HCT116 (cell line): ENCODE measurements at regions not wholly inside any gene's neighbourhood (a gene's known extent, or its start where the extent isn't known, plus 50 kb on each side); places are given as distances from the start of the nearest gene placed in this dataset.

Experiments
- ATAC-seq: fragments of 200-7000 bp; cut with Tn5 transposase; 2 replicates; pipeline ENCODE4 v1.9.1; 2020; ENCODE audit warnings: mild to moderate bottlenecking, moderate library complexity
- BruUV-seq: library from RNA; stranded (reverse); fragments of 400-500 nt; replicated peaks from 2 replicates; lab custom pipeline; 2021; lab: Mats Ljungman, UMichigan
- CTCF ChIA-PET: fragments of 300-600 bp; sonication (Branson Sonifier 250); formaldehyde crosslinking; loops from one replicate; lab custom pipeline; 2021; ENCODE audit warnings: antibody characterized with exemption; lab: Charles Lee
- POLR2A ChIA-PET: fragments of 300-600, 350-600 bp; sonication (Branson Sonifier 250); formaldehyde crosslinking; loops from one replicate; lab custom pipeline; 2021; ENCODE audit warnings: antibody characterized with exemption; lab: Charles Lee
- RAD21 ChIA-PET, 2 experiments: fragments of 300-600 bp; sonication (Branson Sonifier 250); formaldehyde crosslinking; loops; one replicate each; lab custom pipeline; 2023; ENCODE audit warnings: low total read pairs in 2 of 2; ENCODE audit not compliant: uncharacterized antibody in 2 of 2, unreplicated experiment in 2 of 2, low non-redundant PET in 1 of 2; lab: Charles Lee
- DNase-seq: peaks from one replicate; pipeline ENCODE4 v3.0.0-alpha.2; 2010; ENCODE audit warnings: low read depth, low spot score
- H2AFZ ChIP-seq: fragments of 200-600 bp; shearing (Covaris generic), sonication (generic); 2 replicates; pipeline ENCODE4 v1.6.1; 2017; ENCODE audit warnings: low read depth, mixed run types, mixed read lengths, antibody characterized with exemption, low read length; ENCODE audit not compliant: poor library complexity, severe bottlenecking
- H3K27ac ChIP-seq: 2 replicates; pipeline ENCODE4 v1.5.1; 2012; ENCODE audit warnings: low read depth, low read length
- H3K27me3 ChIP-seq: fragments of 200-600 bp; sonication (generic); 2 replicates; pipeline ENCODE4 v1.6.1; 2016; ENCODE audit warnings: mixed run types, low read length, mixed read lengths; ENCODE audit not compliant: insufficient read depth
- H3K36me3 ChIP-seq, 2 experiments: fragments of 200-500 bp in 1 of 2; fragments of 200-600 bp in 1 of 2; sonication (Bioruptor generic) in 1 of 2; sonication (generic) in 1 of 2; 2 replicates each; pipeline versions ENCODE4 v1.5.1 to v1.6.1; 2014 to 2016; ENCODE audit warnings: low read length in 2 of 2, inconsistent platforms in 1 of 2, mixed read lengths in 1 of 2, mixed run types in 1 of 2; ENCODE audit not compliant: insufficient read depth in 2 of 2, control insufficient read depth in 1 of 2
- H3K4me1 ChIP-seq, 2 experiments: fragments of 200-600 bp in 1 of 2; sonication (generic) in 1 of 2; 2 replicates each; pipeline versions ENCODE4 v1.5.1 to v1.6.1; 2012 to 2017; ENCODE audit warnings: low read length in 2 of 2, inconsistent platforms in 1 of 2, mild to moderate bottlenecking in 1 of 2, mixed read lengths in 1 of 2, mixed run types in 1 of 2, moderate library complexity in 1 of 2; ENCODE audit not compliant: insufficient read depth in 2 of 2, control insufficient read depth in 1 of 2
- H3K4me2 ChIP-seq: fragments of 200-600 bp; sonication (generic); 2 replicates; pipeline ENCODE4 v1.6.1; 2017; ENCODE audit warnings: mixed run types, low read length, mixed read lengths
- H3K4me3 ChIP-seq, 2 experiments: fragments of 200-600 bp in 1 of 2; sonication (generic) in 1 of 2; replicated peaks in 1 of 2; 2 replicates each; pipeline ENCODE4 v1.5.1; 2011 to 2016; ENCODE audit warnings: low read length in 2 of 2, control low read depth in 1 of 2, low read depth in 1 of 2, mild to moderate bottlenecking in 1 of 2, mixed read lengths in 1 of 2, mixed run types in 1 of 2
- H3K79me2 ChIP-seq: fragments of 200-600 bp; sonication (generic); 2 replicates; pipeline ENCODE4 v1.6.1; 2017; ENCODE audit warnings: mild to moderate bottlenecking, mixed run types, low read length, moderate library complexity, mixed read lengths; ENCODE audit not compliant: insufficient read depth
- H3K9ac ChIP-seq: fragments of 200-600 bp; sonication (generic); 2 replicates; pipeline ENCODE4 v1.6.1; 2016; ENCODE audit warnings: low read length, mixed read lengths
- H3K9me2 ChIP-seq: fragments of 200-600 bp; sonication (generic), shearing (Covaris generic); 2 replicates; pipeline ENCODE4 v1.6.1; 2017; ENCODE audit warnings: mixed run types, mild to moderate bottlenecking, moderate library complexity; ENCODE audit not compliant: insufficient read depth
- H3K9me3 ChIP-seq, 2 experiments: fragments of 200-500 bp in 1 of 2; fragments of 200-600 bp in 1 of 2; sonication (Bioruptor generic) in 1 of 2; sonication (generic) in 1 of 2; 2 replicates each; pipeline ENCODE4 v1.6.1; 2014 to 2017; ENCODE audit warnings: low read length in 2 of 2, mixed read lengths in 2 of 2, inconsistent platforms in 1 of 2, low read depth in 1 of 2, mild to moderate bottlenecking in 1 of 2, mixed run types in 1 of 2, moderate library complexity in 1 of 2; ENCODE audit not compliant: control insufficient read depth in 1 of 2, insufficient read depth in 1 of 2
- H4K20me1 ChIP-seq: fragments of 200-600 bp; sonication (generic), shearing (Covaris generic); 2 replicates; pipeline ENCODE4 v1.6.1; 2017; ENCODE audit warnings: mixed run types, mild to moderate bottlenecking, moderate library complexity; ENCODE audit not compliant: insufficient read depth
- ATF3 ChIP-seq: IDR thresholded peaks from 2 replicates; pipeline ENCODE4 v1.6.1; 2012
- CBX3 ChIP-seq: IDR thresholded peaks from 2 replicates; pipeline ENCODE4 v1.6.1; 2012; ENCODE audit warnings: low read depth
- CTCF ChIP-seq, 3 experiments: fragments of 200-600 bp in 1 of 3; sonication (generic) in 1 of 3; IDR thresholded peaks in 2 of 3; conservative IDR thresholded peaks in 1 of 3; 2 replicates each; pipeline ENCODE4 v1.5.1; 2012 to 2017; ENCODE audit warnings: low read depth in 2 of 3, low read length in 2 of 3, antibody characterized with exemption in 1 of 3, borderline replicate concordance in 1 of 3, control low read depth in 1 of 3, mild to moderate bottlenecking in 1 of 3, mixed read lengths in 1 of 3, mixed run types in 1 of 3, moderate library complexity in 1 of 3; ENCODE audit not compliant: insufficient read depth in 1 of 3
- EGR1 ChIP-seq: IDR thresholded peaks from 2 replicates; pipeline ENCODE4 v1.6.1; 2012; ENCODE audit warnings: low read depth
- EZH2 ChIP-seq: fragments of 200-600 bp; sonication (generic); IDR thresholded peaks from 2 replicates; pipeline ENCODE4 v1.6.1; 2017; ENCODE audit warnings: antibody characterized with exemption, mixed run types
- EZH2phosphoT487 ChIP-seq: fragments of 200-600 bp; IDR thresholded peaks from 2 replicates; pipeline ENCODE4 v1.6.1; 2018; ENCODE audit warnings: antibody characterized with exemption, borderline replicate concordance
- FOSL1 ChIP-seq: IDR thresholded peaks from 2 replicates; pipeline ENCODE4 v1.6.1; 2012; ENCODE audit warnings: low read depth
- JUND ChIP-seq: IDR thresholded peaks from 2 replicates; pipeline ENCODE4 v1.6.1; 2012
- MAX ChIP-seq: IDR thresholded peaks from 2 replicates; pipeline ENCODE4 v1.6.1; 2012
- RAD21 ChIP-seq: IDR thresholded peaks from 2 replicates; pipeline ENCODE4 v1.6.1; 2012; ENCODE audit warnings: low read depth, mild to moderate bottlenecking
- REST ChIP-seq: IDR thresholded peaks from 2 replicates; pipeline ENCODE4 v1.6.1; 2012; ENCODE audit warnings: low read depth
- SIN3A ChIP-seq: IDR thresholded peaks from 2 replicates; pipeline ENCODE4 v1.6.1; 2012; ENCODE audit warnings: low read depth
- TCF7L2 ChIP-seq: IDR thresholded peaks from 2 replicates; pipeline ENCODE4 v1.7.0; 2011; ENCODE audit warnings: borderline replicate concordance, inconsistent platforms; ENCODE audit not compliant: insufficient read depth, insufficient read length; ENCODE audit errors: extremely low read depth
- YY1 ChIP-seq: IDR thresholded peaks from 2 replicates; pipeline ENCODE4 v1.6.1; 2011; ENCODE audit warnings: low read length, low read depth, moderate library complexity, mild to moderate bottlenecking; ENCODE audit not compliant: insufficient replicate concordance; ENCODE audit errors: extremely low read depth
- ZBTB33 ChIP-seq: IDR thresholded peaks from 2 replicates; pipeline ENCODE4 v1.6.1; 2011; ENCODE audit warnings: mild to moderate bottlenecking, low read length, moderate library complexity; ENCODE audit not compliant: insufficient replicate concordance; ENCODE audit errors: extremely low read depth
- ZNF274 ChIP-seq: fragments of 200-500 bp; sonication (Bioruptor generic); IDR thresholded peaks from 2 replicates; pipeline ENCODE4 v1.6.1; 2014; ENCODE audit warnings: mild to moderate bottlenecking, low read depth, low read length, inconsistent platforms
- intact Hi-C: fragments of 100-400 bp; cut with micrococcal nuclease; formaldehyde crosslinking; loops from 2 replicates; pipeline ENCODE4 v1.10.0; 2022

- ChIA-PET POLR2A (no interaction called here), CTCF (no interaction called here), RAD21 (no interaction called here)
- Histone ChIP-seq H3K9me2 (no peaks in the 10 kb centered on the region), H3K4me2 (no peak overlapping the region), H3K9me3 (no peaks in the 10 kb centered on the region), H2AFZ (no peak overlapping the region), H3K4me1 (peaks cover 0 to 3% of the 10 kb centered on the region in 2 experiments; a peak in 2 of 4 replicates), H3K4me3 (no peak overlapping the region), H4K20me1 (no peaks in the 10 kb centered on the region), H3K27ac (no peak overlapping the region), H3K36me3 (no peaks in the 10 kb centered on the region), H3K9ac (no peak overlapping the region), H3K27me3 (no peaks in the 10 kb centered on the region), H3K79me2 (no peaks in the 10 kb centered on the region)
- DNase-seq: no peak
- ATAC-seq: no peak
- TF ChIP-seq SIN3A (no peak), CBX3 (no peak), TCF7L2 (no peak), RAD21 (no peak), ZBTB33 (no peak), YY1 (no peak), EZH2 (no peak), EZH2phosphoT487 (no peak), ZNF274 (no peak), JUND (no peak), FOSL1 (no peak), ATF3 (no peak), REST (no peak), MAX (no peak), CTCF (IDR thresholded peaks at IDR 0.05 in 2 of 3, conservative IDR thresholded peaks at IDR 0.05 in 1 of 3; ENCODE audit: borderline replicate concordance in 1 of 3, insufficient read depth in 1 of 3, low read depth in 2 of 3, low read length in 2 of 3) (no peak), EGR1 (no peak)
- intact Hi-C loops: no loop called here
- no TSS peak for BruUV-seq
Measured at GRCh38 chr2:13010283-13010682, 293.5 kb downstream of the TRIB2 start.
